SH-SY5Y (cell line): ENCODE measurements at regions not wholly inside any gene's neighbourhood (a gene's known extent, or its start where the extent isn't known, plus 50 kb on each side); places are given as distances from the start of the nearest gene placed in this dataset.

Experiments used
- GATA2 ChIP-seq: IDR thresholded peaks from 2 replicates; pipeline ENCODE4 v1.6.1; 2011; ENCODE audit warnings: mild to moderate bottlenecking, low read depth, low read length
- GATA3 ChIP-seq: IDR thresholded peaks from 2 replicates; pipeline ENCODE4 v1.6.1; 2011; ENCODE audit warnings: low read depth, mild to moderate bottlenecking, low read length, moderate library complexity

DNA sequence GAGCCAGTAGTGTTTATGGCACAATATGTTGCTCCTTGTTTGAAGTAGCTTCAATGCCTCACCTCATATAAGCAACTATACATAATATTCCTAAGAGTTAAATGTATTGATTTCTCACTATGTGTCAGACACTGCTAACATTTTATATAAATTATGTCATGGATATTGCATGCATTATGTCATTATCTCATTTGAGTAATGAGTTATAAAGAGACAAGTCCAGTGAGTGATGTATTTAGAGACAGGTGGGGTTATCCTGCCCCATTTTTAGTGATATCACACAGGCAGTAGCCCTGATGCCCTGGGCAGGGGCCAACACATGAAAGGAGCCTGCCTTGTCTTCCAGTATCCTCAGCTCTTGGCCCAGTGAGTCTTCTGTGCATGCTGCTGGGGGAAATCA is 247.0 kb upstream of the SESN3 start:
- TF ChIP-seq GATA2 (no peak), GATA3 (no peak)
